EL (cell line): ENCODE measurements at regions not wholly inside any gene's neighbourhood (a gene's known extent, or its start where the extent isn't known, plus 50 kb on each side); places are given as distances from the start of the nearest gene placed in this dataset.
"Not testable (repeated sequence)": the region's sequence is repeated elsewhere in the genome, so short reads cannot be mapped to it uniquely, and the experiment has no call there.

Experiments used
- DNase-seq: peaks from one replicate; pipeline ENCODE4 v3.0.0-alpha.2; 2016

- no peak for DNase-seq
Measured at GRCh38 chr10:44167752-44168151, 217.1 kb downstream of the CXCL12 start.

- no peak for DNase-seq
Measured at GRCh38 chr10:44166441-44166840, 218.5 kb downstream of the CXCL12 start.

GRCh38 chr10:44164251-44164956 lies 220.5 kb downstream of the CXCL12 start:
- DNase-seq, result no peak

GRCh38 chr10:44161184-44161583 lies 223.7 kb downstream of the CXCL12 start:
- DNase-seq, result no peak

- no peak for DNase-seq
Measured at GRCh38 chr10:44157574-44157973, 227.3 kb downstream of the CXCL12 start.

GRCh38 chr10:44154956-44155355 lies 229.9 kb downstream of the CXCL12 start:
- DNase-seq, result no peak

GRCh38 chr10:44153918-44154670 lies 230.8 kb downstream of the CXCL12 start:
- peak; percentile 13 for DNase-seq

- no peak for DNase-seq
Measured at GRCh38 chr10:44143556-44143955, 241.3 kb downstream of the CXCL12 start.

GRCh38 chr10:44132361-44133289 lies 252.3 kb downstream of the CXCL12 start:
- DNase-seq, result no peak

- DNase-seq, result no peak
Measured at GRCh38 chr10:44126291-44126717, 258.6 kb downstream of the CXCL12 start.

GRCh38 chr10:44125879-44126278 lies 259.0 kb downstream of the CXCL12 start:
- peak; percentile 82 for DNase-seq

GRCh38 chr10:44118500-44118899 lies 266.4 kb downstream of the CXCL12 start:
- no peak for DNase-seq

- DNase-seq, result peak; percentile 10
Measured at GRCh38 chr10:44116474-44116873, 268.4 kb downstream of the CXCL12 start.

- DNase-seq, result no peak
Measured at GRCh38 chr10:44115516-44115915, 269.4 kb downstream of the CXCL12 start.

- DNase-seq, result no peak
Measured at GRCh38 chr10:44114441-44114840, 270.5 kb downstream of the CXCL12 start.

GRCh38 chr10:44112280-44112679 lies 272.6 kb downstream of the CXCL12 start:
- DNase-seq, result not testable (repeated sequence)

- no peak for DNase-seq
Measured at GRCh38 chr10:44105696-44106095, 279.2 kb downstream of the CXCL12 start.

GRCh38 chr10:44102726-44103255 lies 282.1 kb downstream of the CXCL12 start:
- peak; percentile 66 for DNase-seq

- no peak for DNase-seq
Measured at GRCh38 chr10:44101082-44101481, 283.8 kb downstream of the CXCL12 start.

- no peak for DNase-seq
Measured at GRCh38 chr10:44099511-44099910, 285.4 kb downstream of the CXCL12 start.

- not testable (repeated sequence) for DNase-seq
Measured at GRCh38 chr10:44096217-44096616, 288.7 kb downstream of the CXCL12 start.

- no peak for DNase-seq
Measured at GRCh38 chr10:44089671-44090070, 295.2 kb downstream of the CXCL12 start.

- no peak for DNase-seq
Measured at GRCh38 chr10:44087403-44087802, 297.5 kb downstream of the CXCL12 start.
